NCI-H2107 treated with DMSO at 0.1 percent for 48 hours (cell line): ENCODE measurements at regions not wholly inside any gene's neighbourhood (a gene's known extent, or its start where the extent isn't known, plus 50 kb on each side); places are given as distances from the start of the nearest gene placed in this dataset.

ENCODE experiments used
- DNase-seq: peaks from one replicate; lab custom pipeline; 2025; ENCODE audit not compliant: unreplicated experiment; lab: John Stamatoyannopoulos, UW

- DNase-seq = no peak
Measured at GRCh38 chr9:131809941-131810344, 70.1 kb upstream of the RAPGEF1 start.

GRCh38 chr9:131808291-131808690, 68.4 kb upstream of the RAPGEF1 start:
- DNase-seq = no peak

GRCh38 chr9:131807144-131807983, 67.5 kb upstream of the RAPGEF1 start:
- no peak for DNase-seq

- no peak for DNase-seq
Measured at GRCh38 chr9:131805803-131806202, 65.9 kb upstream of the RAPGEF1 start.

- no peak for DNase-seq
Measured at GRCh38 chr9:131804826-131805225, 65.0 kb upstream of the RAPGEF1 start.

GRCh38 chr9:131803758-131804411, 64.0 kb upstream of the RAPGEF1 start:
- DNase-seq = no peak

GRCh38 chr9:131801810-131802209, 61.9 kb upstream of the RAPGEF1 start:
- no peak for DNase-seq

- no peak for DNase-seq
Measured at GRCh38 chr9:131800843-131801242, 61.0 kb upstream of the RAPGEF1 start.

GRCh38 chr9:131800366-131800765, 60.5 kb upstream of the RAPGEF1 start:
- DNase-seq = no peak

GRCh38 chr9:131799177-131799823, 59.4 kb upstream of the RAPGEF1 start:
- DNase-seq = no peak

GRCh38 chr9:131798246-131798645, 58.4 kb upstream of the RAPGEF1 start:
- DNase-seq = no peak

- no peak for DNase-seq
Measured at GRCh38 chr9:131794393-131794792, 54.5 kb upstream of the RAPGEF1 start.

GRCh38 chr9:131791542-131792254, 51.8 kb upstream of the RAPGEF1 start:
- peak; percentile 34 for DNase-seq
